Heart right ventricle (tissue), 16 donors: ENCODE measurements at regions not wholly inside any gene's neighbourhood (a gene's known extent, or its start where the extent isn't known, plus 50 kb on each side); places are given as distances from the start of the nearest gene placed in this dataset.

ENCODE experiments used
- ATAC-seq, 8 donors: fragments of 200-7000 bp; cut with Tn5 transposase; one replicate each; pipeline ENCODE4 v1.9.1; 2020; ENCODE audit warnings: mild to moderate bottlenecking in 8 of 8, moderate library complexity in 8 of 8, moderate number of reproducible peaks in 1 of 8
- DNase-seq, 2 donors: peaks; one replicate each; pipeline ENCODE4 v3.0.0-alpha.2; 2020
- H3K27ac ChIP-seq, 10 donors: fragments of 200-600 bp; sonication (generic) in 2 of 10; one replicate each; pipeline versions ENCODE4 v1.5.0 to v1.8.0; 2020 to 2022; ENCODE audit warnings: mild to moderate bottlenecking in 3 of 10
- H3K27me3 ChIP-seq, 7 donors: fragments of 200-600 bp; one replicate each; pipeline ENCODE4 v1.8.0; 2021 to 2022; ENCODE audit warnings: mild to moderate bottlenecking in 2 of 7
- H3K36me3 ChIP-seq, 9 donors: fragments of 200-600 bp; sonication (generic) in 1 of 9; one replicate each; pipeline versions ENCODE4 v1.5.0 to v1.8.0; 2020 to 2022; ENCODE audit warnings: mild to moderate bottlenecking in 2 of 9
- H3K4me1 ChIP-seq, 9 donors: fragments of 200-600 bp; sonication (generic) in 1 of 9; one replicate each; pipeline versions ENCODE4 v1.5.0 to v1.8.0; 2020 to 2022; ENCODE audit warnings: mild to moderate bottlenecking in 4 of 9
- H3K4me3 ChIP-seq, 10 donors: fragments of 200-600 bp; sonication (generic) in 2 of 10; one replicate each; pipeline versions ENCODE4 v1.5.0 to v1.8.0; 2020 to 2022; ENCODE audit warnings: mild to moderate bottlenecking in 7 of 10, moderate library complexity in 2 of 10
- H3K9me3 ChIP-seq, 11 donors: fragments of 200-600 bp in 10 of 11; sonication (generic) in 2 of 11; one replicate each; pipeline versions ENCODE4 v1.5.0 to v1.8.0; 2013 to 2022; ENCODE audit warnings: mild to moderate bottlenecking in 2 of 11, control low read depth in 1 of 11, moderate library complexity in 1 of 11
- WGBS, 2 donors: extraction: QIAGEN DNeasy Blood & Tissue Kit; methylation state at CpG; one replicate each; pipeline ENCODE4 v1.1.7; 2013; ENCODE audit warnings: inconsistent platforms in 1 of 2; 5-methylcytosine and 5-hydroxymethylcytosine counted together
- intact Hi-C, 10 donors: fragments of 100-400 bp; cut with DNase I; formaldehyde crosslinking; loops; one replicate each; pipeline versions ENCODE4 v1.11.1 to v1.14.2; 2022
- TF ChIP-seq, protein P1 (sequence below), 9 donors: fragments of 200-600 bp; sonication (generic) in 2 of 9; IDR thresholded peaks; one replicate each; pipeline versions ENCODE4 v1.5.0 to v1.8.0; 2021 to 2022; ENCODE audit warnings: antibody characterized with exemption in 9 of 9, mild to moderate bottlenecking in 5 of 9, moderate library complexity in 1 of 9
- donor health status: Arrhythmogenic right ventricular cardiomyopathy.
- donor health status: ischemic (EF 13 %, LVEDD 7.1; RV severe dilation, severe dysfunction).
- donor health status: healthy with polysubstance abuse.
- donor health status: DM: no; HTN: yes; CAD: no.
- donor health status: DM: no; HTN: no; CAD: no.
- donor health status: ischemic (EF 25% LVEDD 6.9; RV normal size, moderate dysfunction).
- donor health status: ischemic (EF 25% LVEDD 5.7; RV mildly dilated, moderate dysfunction).
- donor health status: healthy.
- donor health status: DM: yes; HTN: yes; CAD: no.
- donor health status: Ischemic cardiomyopathy.
- donor health status: ischemic (EF 35%, LVEDD 5.7; RV mildly dilated, moderate dysfunction).
- donor health status: nonischemic (EF 11% LVEDD 7.7; RV severe dilation, severe dysfunction).
- donor health status: DM: yes; HTN: yes; CAD: no.
- donor health status: PGD.
- donor health status: ischemic (EF 29% LVEDD 5.4; RV normal size, mild dysfunction).
- donor health status: nonischemic (EF 23%, LVEDD 6.1; RV moderate dilation, normal function).

GRCh38 chr9:107064378-107064777, 201.4 kb downstream of the ZNF462 start:
- H3K27me3 ChIP-seq = no peaks in the 10 kb centered on the region
- no peak for DNase-seq
- 93 to 95% methylated on average over 2 of the region's 2 CpGs for WGBS, 2 donors
- ATAC-seq = no peak
- intact Hi-C loops = no loop called here
- peaks cover 0 to 11% (median 0%) of the 10 kb centered on the region in 11 donors for H3K9me3 ChIP-seq
- no peaks in the 10 kb centered on the region for H3K36me3 ChIP-seq
- H3K27ac ChIP-seq = no peak overlapping the region
- peaks cover 0 to 7% (median 0%) of the 10 kb centered on the region in 9 donors for H3K4me1 ChIP-seq
- TF ChIP-seq, protein P1, sequence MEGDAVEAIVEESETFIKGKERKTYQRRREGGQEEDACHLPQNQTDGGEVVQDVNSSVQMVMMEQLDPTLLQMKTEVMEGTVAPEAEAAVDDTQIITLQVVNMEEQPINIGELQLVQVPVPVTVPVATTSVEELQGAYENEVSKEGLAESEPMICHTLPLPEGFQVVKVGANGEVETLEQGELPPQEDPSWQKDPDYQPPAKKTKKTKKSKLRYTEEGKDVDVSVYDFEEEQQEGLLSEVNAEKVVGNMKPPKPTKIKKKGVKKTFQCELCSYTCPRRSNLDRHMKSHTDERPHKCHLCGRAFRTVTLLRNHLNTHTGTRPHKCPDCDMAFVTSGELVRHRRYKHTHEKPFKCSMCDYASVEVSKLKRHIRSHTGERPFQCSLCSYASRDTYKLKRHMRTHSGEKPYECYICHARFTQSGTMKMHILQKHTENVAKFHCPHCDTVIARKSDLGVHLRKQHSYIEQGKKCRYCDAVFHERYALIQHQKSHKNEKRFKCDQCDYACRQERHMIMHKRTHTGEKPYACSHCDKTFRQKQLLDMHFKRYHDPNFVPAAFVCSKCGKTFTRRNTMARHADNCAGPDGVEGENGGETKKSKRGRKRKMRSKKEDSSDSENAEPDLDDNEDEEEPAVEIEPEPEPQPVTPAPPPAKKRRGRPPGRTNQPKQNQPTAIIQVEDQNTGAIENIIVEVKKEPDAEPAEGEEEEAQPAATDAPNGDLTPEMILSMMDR (IDR thresholded peaks at IDR 0.05) = no peak
- no peak overlapping the region for H3K4me3 ChIP-seq

DNA sequence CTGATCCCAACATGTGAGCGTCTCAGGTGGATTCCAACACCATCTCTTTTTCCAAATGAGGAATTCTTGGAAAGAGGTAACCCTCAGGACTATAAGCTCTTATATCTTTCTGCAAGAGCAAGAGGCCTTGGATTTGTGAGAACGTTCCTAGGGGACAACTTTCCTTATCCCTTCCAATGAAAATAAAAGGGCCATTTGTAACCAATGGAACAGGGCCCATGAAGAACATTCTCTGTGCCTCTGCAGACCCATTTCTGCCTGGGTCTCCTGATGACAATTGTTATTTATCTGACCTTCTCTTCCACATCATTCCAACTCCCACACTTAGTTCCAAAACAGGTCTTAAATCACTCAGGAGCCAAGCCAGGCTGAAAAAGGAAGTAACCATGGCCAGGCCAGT, 202.6 kb downstream of the ZNF462 start:
- Histone ChIP-seq H3K27ac (no peak overlapping the region), H3K36me3 (no peaks in the 10 kb centered on the region), H3K9me3 (peaks cover 0 to 11% (median 0%) of the 10 kb centered on the region in 11 donors), H3K4me3 (no peak overlapping the region), H3K27me3 (no peaks in the 10 kb centered on the region), H3K4me1 (no peaks in the 10 kb centered on the region)
- no peak for ATAC-seq
- DNase-seq = no peak
- 79% methylated on average over 2 of the region's 2 CpGs for WGBS, 2 donors
- TF ChIP-seq, protein P1 (IDR thresholded peaks at IDR 0.05) = no peak
- intact Hi-C loops = no loop called here

GRCh38 chr9:107067739-107068416, 204.9 kb downstream of the ZNF462 start:
- intact Hi-C loops = no loop called here
- TF ChIP-seq, protein P1 (IDR thresholded peaks at IDR 0.05) = no peak
- WGBS, 2 donors = 94 to 95% methylated on average over 6 of the region's 6 CpGs
- no peak for DNase-seq
- Histone ChIP-seq H3K27me3 (no peaks in the 10 kb centered on the region), H3K36me3 (no peaks in the 10 kb centered on the region), H3K4me1 (no peaks in the 10 kb centered on the region), H3K4me3 (no peak overlapping the region), H3K9me3 (no peaks in the 10 kb centered on the region), H3K27ac (no peak overlapping the region)
- ATAC-seq = no peak

- no peaks in the 10 kb centered on the region for H3K36me3 ChIP-seq
- no peaks in the 10 kb centered on the region for H3K9me3 ChIP-seq
- ATAC-seq = no peak
- intact Hi-C loops = no loop called here
- H3K27me3 ChIP-seq = no peaks in the 10 kb centered on the region
- H3K4me1 ChIP-seq = no peaks in the 10 kb centered on the region
- WGBS, 2 donors = 82 to 88% methylated on average over 2 of the region's 2 CpGs
- H3K4me3 ChIP-seq = no peak overlapping the region
- TF ChIP-seq, protein P1 (IDR thresholded peaks at IDR 0.05) = no peak
- DNase-seq = no peak
- H3K27ac ChIP-seq = no peak overlapping the region
These were observed 205.6 kb downstream of the ZNF462 start for GRCh38 chr9:107068581-107068980.
